SU-DHL-6 (cell line): ENCODE measurements at regions not wholly inside any gene's neighbourhood (a gene's known extent, or its start where the extent isn't known, plus 50 kb on each side); places are given as distances from the start of the nearest gene placed in this dataset.

Source experiments
- EZH2phosphoT487 ChIP-seq: fragments of 200-600 bp; sonication (generic), shearing (Covaris generic); conservative IDR thresholded peaks from 2 replicates; pipeline ENCODE4 v1.6.1; 2018; ENCODE audit warnings: mild to moderate bottlenecking, antibody characterized with exemption, low read length, moderate library complexity, mixed read lengths
- TF ChIP-seq, protein P1 (sequence below): fragments of 200-600 bp; sonication (generic); IDR thresholded peaks from one replicate; pipeline ENCODE4 v1.5.1; 2017; ENCODE audit warnings: antibody characterized with exemption, mild to moderate bottlenecking, low read length, moderate library complexity; ENCODE audit not compliant: insufficient read depth, poor library complexity, severe bottlenecking

DNA sequence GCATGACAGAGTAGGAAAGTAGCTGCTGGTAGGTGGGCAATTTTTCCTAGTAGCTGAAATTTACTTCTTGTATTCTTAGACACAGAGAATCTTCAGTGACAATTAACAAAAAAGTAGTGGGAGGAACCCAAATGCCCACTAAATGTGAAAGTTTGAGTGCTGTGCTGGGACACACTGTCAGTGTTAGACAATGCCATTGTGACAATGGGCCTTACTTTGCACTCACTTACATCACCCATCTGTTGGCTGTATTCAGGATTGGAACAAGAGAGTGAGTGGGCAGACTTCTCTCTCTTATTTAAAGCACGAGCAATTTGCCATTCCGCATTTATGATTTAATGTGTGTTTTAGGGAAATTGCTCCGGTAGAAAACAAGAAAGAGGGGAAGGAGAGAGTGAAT is 662.5 kb downstream of the CBLN4 start:
- TF ChIP-seq, protein P1, sequence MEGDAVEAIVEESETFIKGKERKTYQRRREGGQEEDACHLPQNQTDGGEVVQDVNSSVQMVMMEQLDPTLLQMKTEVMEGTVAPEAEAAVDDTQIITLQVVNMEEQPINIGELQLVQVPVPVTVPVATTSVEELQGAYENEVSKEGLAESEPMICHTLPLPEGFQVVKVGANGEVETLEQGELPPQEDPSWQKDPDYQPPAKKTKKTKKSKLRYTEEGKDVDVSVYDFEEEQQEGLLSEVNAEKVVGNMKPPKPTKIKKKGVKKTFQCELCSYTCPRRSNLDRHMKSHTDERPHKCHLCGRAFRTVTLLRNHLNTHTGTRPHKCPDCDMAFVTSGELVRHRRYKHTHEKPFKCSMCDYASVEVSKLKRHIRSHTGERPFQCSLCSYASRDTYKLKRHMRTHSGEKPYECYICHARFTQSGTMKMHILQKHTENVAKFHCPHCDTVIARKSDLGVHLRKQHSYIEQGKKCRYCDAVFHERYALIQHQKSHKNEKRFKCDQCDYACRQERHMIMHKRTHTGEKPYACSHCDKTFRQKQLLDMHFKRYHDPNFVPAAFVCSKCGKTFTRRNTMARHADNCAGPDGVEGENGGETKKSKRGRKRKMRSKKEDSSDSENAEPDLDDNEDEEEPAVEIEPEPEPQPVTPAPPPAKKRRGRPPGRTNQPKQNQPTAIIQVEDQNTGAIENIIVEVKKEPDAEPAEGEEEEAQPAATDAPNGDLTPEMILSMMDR: no peak
- TF ChIP-seq EZH2phosphoT487: no peak
